HEK293T (cell line): ENCODE measurements at regions not wholly inside any gene's neighbourhood (a gene's known extent, or its start where the extent isn't known, plus 50 kb on each side); places are given as distances from the start of the nearest gene placed in this dataset.

Experiments
- ARNT ChIP-seq: fragments of 450-650 bp; IDR thresholded peaks from 2 replicates; pipeline ENCODE4 v1.6.1; 2017; ENCODE audit warnings: mild to moderate bottlenecking
- BHLHE40 ChIP-seq: fragments of 450-650 bp; IDR thresholded peaks from 2 replicates; pipeline ENCODE4 v1.6.1; 2016; ENCODE audit warnings: mild to moderate bottlenecking, moderate library complexity, borderline replicate concordance
- FOXK2 ChIP-seq: fragments of 450-650 bp; IDR thresholded peaks from 2 replicates; pipeline ENCODE4 v1.6.1; 2016; ENCODE audit warnings: mild to moderate bottlenecking
- FOXM1 ChIP-seq: fragments of 450-650 bp; IDR thresholded peaks from 2 replicates; pipeline ENCODE4 v1.6.1; 2017; ENCODE audit warnings: mild to moderate bottlenecking, borderline replicate concordance

DNA sequence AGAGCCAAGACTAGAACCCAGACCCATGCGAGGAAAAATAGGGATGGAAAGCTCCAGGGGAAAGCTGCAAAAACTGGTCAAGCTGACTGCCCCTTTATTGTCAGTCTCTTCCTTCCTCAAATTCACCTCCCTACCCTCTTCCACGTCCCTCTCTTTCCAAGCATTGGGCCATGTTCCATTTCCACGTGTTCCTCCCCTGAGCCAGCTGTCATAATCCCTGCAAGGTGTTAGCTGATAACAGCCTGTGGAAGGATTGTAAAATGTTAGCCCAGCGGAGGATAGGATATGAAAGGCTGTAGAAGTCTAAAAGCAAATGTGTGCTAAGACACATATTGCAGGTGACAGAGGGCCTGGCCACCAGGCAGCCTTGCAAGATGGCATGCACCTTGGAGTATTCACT is 88.0 kb upstream of the MAX start:
- TF ChIP-seq FOXM1 (no peak), FOXK2 (no peak), BHLHE40 (no peak), ARNT (no peak)
